ENCODE measurements at regions not wholly inside any gene's neighbourhood (a gene's known extent, or its start where the extent isn't known, plus 50 kb on each side); places are given as distances from the start of the nearest gene placed in this dataset.

- H3K4me3 ChIP-seq (ENCODE audit: low read depth, poor library complexity, severe bottlenecking), result no peak overlapping the region
- no peak for TF ChIP-seq POLR2A (IDR thresholded peaks at IDR 0.05)
- TF ChIP-seq, protein P1, sequence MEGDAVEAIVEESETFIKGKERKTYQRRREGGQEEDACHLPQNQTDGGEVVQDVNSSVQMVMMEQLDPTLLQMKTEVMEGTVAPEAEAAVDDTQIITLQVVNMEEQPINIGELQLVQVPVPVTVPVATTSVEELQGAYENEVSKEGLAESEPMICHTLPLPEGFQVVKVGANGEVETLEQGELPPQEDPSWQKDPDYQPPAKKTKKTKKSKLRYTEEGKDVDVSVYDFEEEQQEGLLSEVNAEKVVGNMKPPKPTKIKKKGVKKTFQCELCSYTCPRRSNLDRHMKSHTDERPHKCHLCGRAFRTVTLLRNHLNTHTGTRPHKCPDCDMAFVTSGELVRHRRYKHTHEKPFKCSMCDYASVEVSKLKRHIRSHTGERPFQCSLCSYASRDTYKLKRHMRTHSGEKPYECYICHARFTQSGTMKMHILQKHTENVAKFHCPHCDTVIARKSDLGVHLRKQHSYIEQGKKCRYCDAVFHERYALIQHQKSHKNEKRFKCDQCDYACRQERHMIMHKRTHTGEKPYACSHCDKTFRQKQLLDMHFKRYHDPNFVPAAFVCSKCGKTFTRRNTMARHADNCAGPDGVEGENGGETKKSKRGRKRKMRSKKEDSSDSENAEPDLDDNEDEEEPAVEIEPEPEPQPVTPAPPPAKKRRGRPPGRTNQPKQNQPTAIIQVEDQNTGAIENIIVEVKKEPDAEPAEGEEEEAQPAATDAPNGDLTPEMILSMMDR (IDR thresholded peaks at IDR 0.05), result no peak
- WGBS, 2 donors, result 87 to 92% methylated on average over 2 of the region's 2 CpGs
- no peak for DNase-seq (ENCODE audit: low spot score in 2 of 2)
- intact Hi-C loops (cut with DNase I; ENCODE audit: low total_unique reads), result no loop called here
These were observed 146.5 kb upstream of the ABCA1 start for GRCh38 chr9:105074491-105074890.

DNA sequence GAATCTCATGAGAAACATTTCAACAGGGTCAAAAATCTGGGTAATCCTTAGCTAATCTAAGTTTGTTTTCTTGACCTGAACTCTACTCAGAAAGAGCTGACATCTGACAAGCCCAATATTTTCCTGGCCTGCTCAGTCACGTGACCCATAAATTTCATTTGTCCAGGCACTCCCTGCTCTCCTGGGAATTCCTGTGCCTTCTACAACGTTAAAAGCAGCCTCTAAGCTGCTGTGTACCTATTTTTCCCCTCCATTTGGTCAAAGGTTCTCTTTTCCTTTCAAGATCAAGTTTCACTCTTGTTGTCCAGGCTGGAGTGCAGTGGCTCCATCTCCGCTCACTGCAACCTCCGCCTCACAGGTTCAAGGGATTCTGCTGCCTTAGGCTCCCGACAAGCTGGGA is 148.8 kb upstream of the ABCA1 start:
- H3K4me3 ChIP-seq (ENCODE audit: low read depth, poor library complexity, severe bottlenecking), result no peak overlapping the region
- TF ChIP-seq POLR2A (IDR thresholded peaks at IDR 0.05), result no peak
- TF ChIP-seq, protein P1 (IDR thresholded peaks at IDR 0.05), result no peak
- WGBS, 2 donors, result 80 to 81% methylated on average over 5 of the region's 5 CpGs
- DNase-seq (ENCODE audit: low spot score in 2 of 2), result no peak
- intact Hi-C loops (cut with DNase I; ENCODE audit: low total_unique reads), result no loop called here

DNA sequence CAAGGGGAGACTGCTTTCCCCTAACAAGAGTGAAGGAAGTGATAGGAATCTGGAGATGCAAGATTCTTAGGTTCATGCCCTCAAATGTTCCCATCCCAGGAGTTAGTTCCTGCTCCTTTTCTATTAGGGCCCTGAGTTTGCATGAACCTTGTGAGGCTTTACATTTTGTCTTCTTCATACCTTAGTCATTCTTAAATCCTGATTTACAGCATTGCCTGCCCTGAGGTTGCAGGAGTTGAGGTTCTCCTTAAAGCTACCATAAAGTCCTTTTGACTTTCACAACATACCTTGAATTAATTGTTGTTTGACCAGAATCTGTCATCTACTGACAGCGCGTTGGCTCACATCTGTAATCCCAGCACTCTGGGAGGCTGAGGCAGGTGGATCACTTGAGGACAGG is 151.5 kb upstream of the ABCA1 start:
- TF ChIP-seq POLR2A (IDR thresholded peaks at IDR 0.05), result no peak
- TF ChIP-seq, protein P1 (IDR thresholded peaks at IDR 0.05), result no peak
- intact Hi-C loops (cut with DNase I; ENCODE audit: low total_unique reads), result no loop called here
- no peak overlapping the region for H3K4me3 ChIP-seq (ENCODE audit: low read depth, poor library complexity, severe bottlenecking)
- WGBS, 2 donors, result 55 to 71% methylated on average over 2 of the region's 2 CpGs
- peak; percentile 32 to 58 for DNase-seq (ENCODE audit: low spot score in 2 of 2)

DNA sequence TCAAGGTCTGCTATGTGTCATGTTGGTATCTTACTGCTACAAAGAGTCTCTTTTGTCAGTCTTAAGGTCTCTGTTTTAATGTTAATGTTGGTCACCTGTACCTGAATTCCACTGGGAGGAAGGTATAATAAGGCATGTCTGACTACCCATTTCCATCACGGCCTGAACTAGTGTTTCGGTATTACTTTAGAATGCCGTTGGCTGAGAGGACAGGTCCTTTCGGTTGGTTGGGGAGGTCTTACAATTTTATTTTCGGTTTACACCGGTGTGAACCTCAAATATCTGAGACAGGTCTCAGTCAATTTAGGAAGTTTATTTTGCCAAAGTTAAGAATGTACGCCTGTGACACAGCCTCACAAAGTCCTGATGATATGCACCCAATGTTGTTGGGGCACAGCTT is 154.9 kb upstream of the ABCA1 start:
- intact Hi-C loops (cut with DNase I; ENCODE audit: low total_unique reads), result no loop called here
- DNase-seq (ENCODE audit: low spot score in 2 of 2), result no peak
- no peak for TF ChIP-seq POLR2A (IDR thresholded peaks at IDR 0.05)
- TF ChIP-seq, protein P1 (IDR thresholded peaks at IDR 0.05), result no peak
- 82 to 89% methylated on average over 7 of the region's 7 CpGs for whole genome bisulfite sequencing, 2 donors
- no peak overlapping the region for H3K4me3 ChIP-seq (ENCODE audit: low read depth, poor library complexity, severe bottlenecking)

DNA sequence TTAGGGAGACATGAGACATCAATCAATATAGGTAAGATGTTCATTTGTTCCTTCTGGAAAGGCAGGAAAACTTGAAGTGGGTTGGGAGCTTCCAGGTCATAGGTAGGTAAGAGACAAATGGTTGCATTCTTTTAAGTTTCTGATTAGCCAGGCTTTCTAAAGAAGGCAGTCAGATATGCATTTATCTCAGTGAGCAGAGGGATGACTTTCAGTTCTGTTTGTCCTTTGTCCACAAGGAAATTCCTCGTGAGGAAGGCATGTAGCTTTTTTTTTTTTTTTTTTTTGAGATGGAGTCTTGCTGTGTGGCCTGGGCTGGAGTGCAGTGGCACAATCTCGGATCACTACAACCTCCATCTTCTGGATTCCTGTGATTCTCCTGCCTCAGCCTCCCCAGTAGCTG is 155.3 kb upstream of the ABCA1 start:
- TF ChIP-seq, protein P1 (IDR thresholded peaks at IDR 0.05), result no peak
- no peak for TF ChIP-seq POLR2A (IDR thresholded peaks at IDR 0.05)
- intact Hi-C loops (cut with DNase I; ENCODE audit: low total_unique reads), result no loop called here
- H3K4me3 ChIP-seq (ENCODE audit: low read depth, poor library complexity, severe bottlenecking), result no peak overlapping the region
- WGBS, 2 donors, result 76 to 91% methylated on average over 2 of the region's 2 CpGs
- no peak for DNase-seq (ENCODE audit: low spot score in 2 of 2)

Measured in lower leg skin (tissue), 4 donors.